ENCODE measurements at regions not wholly inside any gene's neighbourhood (a gene's known extent, or its start where the extent isn't known, plus 50 kb on each side); places are given as distances from the start of the nearest gene placed in this dataset.

GRCh38 chr1:56057466-56058405 lies 521.6 kb downstream of the PLPP3 start:
- no peak for DNase-seq (ENCODE audit: low read depth in 2 of 2, low spot score in 1 of 2)

DNA sequence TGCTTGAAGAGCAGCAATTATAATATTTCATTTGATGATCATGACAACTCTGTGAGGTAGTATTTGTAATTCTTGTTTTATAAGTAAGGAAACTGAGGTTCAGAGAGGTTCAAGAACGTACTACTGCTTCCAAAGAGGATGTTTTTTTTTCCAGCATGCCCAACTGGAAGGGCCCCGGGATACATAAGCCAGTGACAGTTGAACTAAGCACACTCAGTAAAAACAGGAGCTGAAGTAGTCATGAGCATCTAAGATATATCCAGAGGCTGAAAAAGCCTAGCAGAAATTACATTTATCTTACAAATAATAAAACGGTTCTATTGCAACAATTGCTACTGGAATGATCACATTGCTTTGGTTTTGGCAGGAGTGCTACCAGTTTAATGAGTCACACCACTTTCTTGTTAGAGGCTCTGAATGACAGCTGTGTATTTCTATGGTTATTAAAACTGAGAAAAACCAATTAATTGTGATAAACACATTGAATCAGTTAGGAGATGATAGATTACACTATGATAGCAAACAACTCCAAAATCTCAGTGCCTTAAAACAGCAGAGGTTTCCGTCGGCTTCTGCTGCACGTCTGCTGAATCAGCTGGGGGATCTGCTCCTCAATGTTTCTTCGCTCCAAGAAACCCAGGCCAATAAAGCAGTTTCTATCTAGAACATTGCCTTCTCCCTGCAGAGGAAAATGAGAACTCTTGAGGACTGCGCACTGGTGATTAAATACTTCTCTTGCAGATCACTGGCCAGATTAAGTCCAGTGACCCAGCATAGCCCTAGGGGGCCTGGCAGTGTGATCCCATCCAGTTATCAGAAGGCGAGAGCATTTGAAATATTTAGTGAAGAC lies 522.7 kb downstream of the PLPP3 start:
- DNase-seq (ENCODE audit: low read depth in 2 of 2, low spot score in 1 of 2), result no peak

DNA sequence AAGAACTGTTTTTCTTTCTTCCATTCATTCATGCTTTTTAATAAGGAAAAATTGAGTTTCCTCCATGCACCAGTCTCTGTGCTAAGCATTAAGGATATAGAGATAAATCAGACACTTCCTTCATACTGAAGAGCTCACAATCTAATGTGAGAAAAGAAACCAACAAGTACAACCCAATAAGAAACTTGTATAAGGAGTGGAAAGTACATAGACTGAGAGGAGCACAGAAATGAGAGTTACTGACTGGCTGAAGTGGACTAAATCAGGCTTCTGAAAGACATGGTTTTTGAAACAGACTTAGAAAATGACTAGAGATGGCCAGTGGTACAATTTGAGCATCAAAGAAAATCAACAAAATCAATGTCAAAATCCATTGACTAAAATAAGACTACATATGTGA lies 524.4 kb downstream of the PLPP3 start:
- DNase-seq (ENCODE audit: low read depth in 2 of 2, low spot score in 1 of 2), result no peak

DNA sequence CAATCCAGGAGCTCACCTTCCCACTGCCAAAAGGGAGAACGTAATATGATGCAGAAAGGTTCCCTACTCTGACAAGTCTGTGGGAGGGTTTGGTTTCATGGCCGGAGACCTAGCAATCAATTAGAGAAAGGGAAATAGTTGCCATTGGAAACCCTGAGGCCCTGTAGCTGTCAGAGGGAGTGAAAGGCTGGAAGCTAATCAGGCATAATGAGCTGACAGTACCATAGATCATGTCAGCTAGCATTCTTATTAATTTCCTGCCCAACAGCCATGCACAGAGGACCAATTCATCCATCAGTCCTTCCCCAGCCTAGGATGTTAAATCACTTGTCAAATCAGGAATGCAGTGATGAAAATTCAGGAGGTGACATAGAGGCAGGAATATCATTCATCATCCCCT lies 527.3 kb downstream of the PLPP3 start:
- DNase-seq (ENCODE audit: low read depth in 2 of 2, low spot score in 1 of 2), result no peak

DNA sequence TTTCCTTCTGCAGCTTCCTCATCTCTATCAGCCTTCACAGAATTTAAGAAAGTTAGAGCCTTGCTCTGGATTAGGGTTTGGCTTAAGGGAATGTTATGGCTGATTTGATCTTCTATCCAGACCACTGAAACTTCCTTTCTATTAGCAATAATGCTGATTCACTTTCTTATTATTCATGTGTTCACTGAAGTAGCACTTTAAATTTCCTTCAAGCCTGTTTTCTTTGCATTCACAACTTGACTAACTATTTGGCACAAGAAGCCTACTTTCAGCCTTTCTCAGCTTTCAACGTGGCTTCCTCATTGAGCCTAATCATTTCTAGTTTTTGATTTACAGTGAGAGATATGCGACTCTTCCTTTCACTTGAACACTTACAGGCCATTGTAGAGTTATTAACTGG lies 528.5 kb downstream of the PLPP3 start:
- no peak for DNase-seq (ENCODE audit: low read depth in 2 of 2, low spot score in 1 of 2)

DNA sequence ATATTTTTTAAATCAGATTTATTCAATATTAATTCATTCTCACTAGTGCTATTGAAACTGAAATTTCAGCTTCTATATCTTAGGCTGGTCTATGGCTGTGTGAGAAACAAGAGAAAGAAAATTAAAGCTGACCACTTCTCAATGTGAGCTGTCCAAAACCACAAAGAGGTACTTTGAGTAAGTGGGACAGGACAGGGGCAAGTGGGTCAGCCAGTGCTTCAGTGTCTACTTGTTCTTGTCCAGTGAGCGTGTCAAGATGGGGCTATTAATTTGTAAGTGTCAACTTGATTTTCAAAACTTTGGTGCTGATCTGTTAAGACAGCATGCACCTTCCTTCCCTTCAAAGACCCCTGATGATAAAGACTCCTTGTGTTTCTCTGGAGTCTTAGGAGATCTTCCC lies 533.9 kb downstream of the PLPP3 start:
- DNase-seq (ENCODE audit: low read depth in 2 of 2, low spot score in 1 of 2), result no peak

GRCh38 chr1:56045062-56045461 lies 534.3 kb downstream of the PLPP3 start:
- DNase-seq (ENCODE audit: low read depth in 2 of 2, low spot score in 1 of 2), result no peak

DNA sequence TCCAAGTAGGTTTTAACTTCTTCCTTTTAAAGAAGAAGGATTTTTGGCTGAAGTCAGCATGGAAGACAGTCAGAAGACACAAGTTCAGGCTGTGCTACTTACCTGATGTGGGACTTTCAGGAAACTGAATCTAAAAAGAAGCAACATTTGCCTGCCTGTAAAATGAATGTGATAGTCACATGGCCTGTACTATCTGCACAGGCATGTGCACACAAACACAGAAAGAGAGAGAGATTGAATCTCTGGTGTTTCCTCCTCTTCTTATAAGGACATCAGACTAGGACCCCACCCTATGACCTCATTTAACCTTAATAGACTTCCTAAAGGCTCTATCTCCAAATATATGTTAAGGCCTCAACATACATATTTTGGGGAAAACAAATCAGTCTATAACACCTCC lies 542.9 kb downstream of the PLPP3 start:
- no peak for DNase-seq (ENCODE audit: low read depth in 2 of 2, low spot score in 1 of 2)

GRCh38 chr1:56034847-56035481 lies 544.4 kb downstream of the PLPP3 start:
- no peak for DNase-seq (ENCODE audit: low read depth in 2 of 2, low spot score in 1 of 2)

DNA sequence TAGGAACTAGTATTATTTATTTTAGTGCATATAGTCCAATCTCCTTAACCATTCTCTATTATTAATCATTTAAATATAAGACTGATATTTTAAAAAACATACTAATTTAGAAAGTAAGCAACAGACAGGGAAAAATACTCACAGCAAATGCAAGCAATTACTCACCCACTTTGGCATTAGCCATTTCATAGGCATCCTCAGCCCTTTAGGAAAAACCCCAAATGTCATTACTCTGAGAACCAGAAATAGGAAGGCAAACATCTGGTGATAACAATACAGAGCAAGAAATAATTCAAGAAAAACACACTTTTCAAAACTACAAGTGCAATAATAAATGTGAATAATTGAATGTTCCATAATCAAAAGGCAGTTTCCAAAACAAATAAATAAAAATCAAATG lies 545.1 kb downstream of the PLPP3 start:
- DNase-seq (ENCODE audit: low read depth in 2 of 2, low spot score in 1 of 2), result no peak

DNA sequence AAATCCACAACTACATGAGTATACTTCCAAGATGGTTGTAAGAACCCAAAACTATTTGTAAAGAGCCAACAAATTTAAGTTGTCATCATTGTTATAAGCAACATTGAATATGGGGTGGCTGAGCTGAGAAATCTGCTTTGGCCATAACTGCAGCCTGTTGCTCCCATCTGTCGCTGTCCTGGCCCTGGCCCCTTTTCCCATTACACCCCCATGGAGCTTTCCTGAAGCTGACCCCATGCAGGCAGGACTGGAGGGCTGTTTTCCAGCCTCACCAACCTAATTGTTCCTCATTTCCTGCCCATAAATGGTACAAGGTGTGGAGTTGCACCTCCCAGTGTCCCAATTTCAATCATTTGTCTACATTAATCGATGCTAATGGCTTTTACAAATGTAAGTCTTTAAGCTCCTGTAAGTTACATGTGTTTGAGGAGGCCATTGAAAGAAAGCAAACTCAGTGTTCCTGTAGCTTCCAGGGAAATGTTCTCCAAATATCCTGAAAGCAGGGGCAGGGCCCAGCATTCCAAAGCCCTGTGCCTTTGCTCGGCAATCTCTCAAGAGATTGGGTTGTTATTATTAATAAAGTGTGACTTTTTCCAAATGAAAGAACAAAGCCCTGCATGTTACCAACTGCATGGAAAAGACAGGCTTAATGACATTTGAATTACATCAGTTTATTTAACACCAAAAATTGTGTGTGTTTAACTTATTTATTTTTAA lies 545.9 kb downstream of the PLPP3 start:
- DNase-seq (ENCODE audit: low read depth in 2 of 2, low spot score in 1 of 2), result no peak

- no peak for DNase-seq (ENCODE audit: low read depth in 2 of 2, low spot score in 1 of 2)
Measured at GRCh38 chr1:56032096-56032676, 547.2 kb downstream of the PLPP3 start.

GRCh38 chr1:56031001-56031400 lies 548.4 kb downstream of the PLPP3 start:
- DNase-seq (ENCODE audit: low read depth in 2 of 2, low spot score in 1 of 2), result no peak

DNA sequence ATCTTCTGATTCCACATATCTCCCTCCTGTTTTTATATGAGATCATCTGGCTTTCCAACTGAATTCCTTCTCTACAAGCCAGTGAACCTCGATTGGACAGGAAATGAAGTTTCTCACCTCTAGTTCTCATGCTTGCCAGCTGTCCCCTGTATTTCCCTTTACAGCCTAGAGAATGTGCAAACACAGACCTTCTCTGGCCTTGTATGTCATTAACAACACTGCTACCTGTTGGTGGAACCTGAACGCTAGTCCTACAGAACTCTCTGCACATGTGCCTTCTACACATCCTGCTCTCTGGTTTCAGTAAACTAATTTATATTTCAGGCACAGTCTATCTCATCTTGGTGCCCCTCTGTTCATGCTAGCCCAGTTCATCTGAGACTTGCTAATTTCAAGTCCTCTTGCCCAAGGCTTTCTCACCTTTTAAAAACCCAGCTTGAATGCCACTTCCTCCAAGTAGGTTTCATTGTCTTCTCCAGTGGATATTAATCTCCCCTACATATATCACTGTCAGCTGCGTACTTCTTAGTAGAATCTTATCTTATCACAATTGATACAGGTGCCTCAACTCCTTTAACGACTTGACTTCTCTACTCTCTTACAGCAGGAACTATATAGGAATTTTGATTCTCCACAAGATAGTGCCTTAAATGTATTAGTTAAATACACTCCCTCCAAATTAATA lies 549.9 kb downstream of the PLPP3 start:
- no peak for DNase-seq (ENCODE audit: low read depth in 2 of 2, low spot score in 1 of 2)

DNA sequence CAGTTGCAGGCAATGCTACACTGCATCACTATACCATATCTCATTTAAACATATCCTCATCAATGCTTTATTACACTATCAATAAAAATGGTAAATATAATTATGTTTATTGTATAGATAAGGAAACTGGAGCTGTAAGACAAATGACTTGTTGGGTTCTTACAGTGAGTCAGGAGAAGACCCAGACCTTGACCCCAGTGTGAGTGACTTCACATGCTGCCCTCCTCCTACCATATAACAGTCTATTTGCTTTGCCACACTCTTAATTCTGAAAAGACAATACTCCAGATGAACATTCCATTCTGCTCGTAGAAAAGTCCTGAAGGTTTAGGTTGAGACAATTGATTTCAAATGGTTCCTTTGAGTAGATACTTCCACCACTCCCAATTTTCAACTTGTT lies 550.5 kb downstream of the PLPP3 start:
- no peak for DNase-seq (ENCODE audit: low read depth in 2 of 2, low spot score in 1 of 2)

DNA sequence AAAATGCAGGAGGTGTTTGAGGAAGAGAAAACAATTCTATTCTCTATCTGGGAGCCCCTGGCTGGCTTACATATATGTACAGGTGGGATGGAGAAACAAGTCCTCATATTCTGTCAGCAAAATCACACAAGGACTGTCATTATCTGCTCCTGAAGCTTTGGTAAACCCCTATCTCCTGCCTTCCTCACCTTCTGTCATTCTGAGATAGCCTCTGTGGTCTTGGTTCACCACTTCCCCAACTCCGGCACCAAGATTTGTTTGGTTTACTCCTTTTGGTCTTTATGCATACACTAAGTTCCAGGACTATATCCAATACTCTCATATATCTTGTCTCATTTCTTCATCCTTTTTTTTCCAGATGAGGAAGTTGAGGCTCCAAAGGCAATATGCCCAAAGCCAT lies 551.1 kb downstream of the PLPP3 start:
- no peak for DNase-seq (ENCODE audit: low read depth in 2 of 2, low spot score in 1 of 2)

GRCh38 chr1:56025942-56026341 lies 553.4 kb downstream of the PLPP3 start:
- no peak for DNase-seq (ENCODE audit: low read depth in 2 of 2, low spot score in 1 of 2)

- no peak for DNase-seq (ENCODE audit: low read depth in 2 of 2, low spot score in 1 of 2)
Measured at GRCh38 chr1:56024155-56024554, 555.2 kb downstream of the PLPP3 start.

- no peak for DNase-seq (ENCODE audit: low read depth in 2 of 2, low spot score in 1 of 2)
Measured at GRCh38 chr1:56019922-56020321, 559.4 kb downstream of the PLPP3 start.

DNA sequence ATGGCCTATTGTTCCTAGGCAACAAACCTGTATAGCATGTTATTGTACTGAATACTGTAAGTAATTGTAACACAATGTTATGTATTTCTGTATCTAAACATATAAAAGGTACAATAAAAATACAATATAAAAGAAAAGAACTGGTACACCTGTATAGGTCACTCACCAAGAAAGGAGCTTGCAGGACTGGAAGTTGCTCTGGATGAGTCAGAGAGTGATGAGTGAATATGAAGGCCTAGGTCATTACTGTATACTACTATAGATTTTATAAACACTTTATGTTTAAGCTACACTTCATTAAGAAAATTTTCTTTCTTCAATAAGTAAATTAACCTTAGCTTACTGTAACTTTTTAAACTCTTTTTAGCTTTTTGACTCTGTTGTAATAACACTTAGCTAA lies 559.9 kb downstream of the PLPP3 start:
- no peak for DNase-seq (ENCODE audit: low read depth in 2 of 2, low spot score in 1 of 2)

All from stimulated activated CD8-positive, alpha-beta memory T cell treated with anti-CD3 and anti-CD28 coated beads, Interleukin-4, amount 100 ng/mL, for 4 hours (primary cell).